HG03280 (cell line): ENCODE measurements at regions not wholly inside any gene's neighbourhood (a gene's known extent, or its start where the extent isn't known, plus 50 kb on each side); places are given as distances from the start of the nearest gene placed in this dataset.

Source experiments
- ATAC-seq: cut with Tn5 transposase; IDR thresholded peaks from one replicate; pipeline ENCODE4 v1.9.1; 2021; ENCODE audit warnings: mild to moderate bottlenecking, moderate library complexity; ENCODE audit not compliant: unreplicated experiment

DNA sequence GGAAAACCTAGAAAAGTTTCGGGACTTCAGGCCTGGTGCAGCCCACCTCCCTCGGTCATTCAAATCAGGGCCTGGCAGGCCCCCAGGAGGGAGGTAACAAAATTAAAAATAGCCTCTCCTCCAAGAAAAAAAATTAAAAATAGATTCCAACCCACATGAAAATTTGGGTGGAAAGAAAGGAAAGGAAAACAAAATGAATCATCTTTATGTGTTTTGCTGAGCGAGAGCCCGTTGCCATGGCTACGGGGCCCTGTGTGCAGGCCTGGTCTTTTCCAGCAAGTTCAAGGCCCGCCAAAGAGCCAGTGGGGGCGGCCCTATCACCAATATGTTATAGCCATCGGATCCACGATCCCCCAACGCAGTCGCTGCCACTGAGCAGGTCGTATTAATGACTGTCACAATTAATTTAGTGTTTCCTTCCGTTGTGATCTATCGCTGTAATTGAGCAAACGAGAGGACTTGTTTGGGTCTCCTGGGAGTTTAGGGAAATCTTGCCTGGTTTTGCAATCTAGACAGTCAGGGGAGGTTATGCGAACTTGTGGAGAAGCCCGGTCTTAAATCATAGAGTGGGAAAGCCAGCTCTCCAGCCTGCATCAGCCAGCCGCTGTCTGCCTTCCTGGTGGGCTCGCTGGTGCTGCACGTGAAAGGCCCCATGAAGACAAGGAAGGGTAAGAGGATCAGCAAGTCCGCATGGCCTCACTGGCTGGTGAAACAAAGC lies 452.4 kb downstream of the BCOR start:
- ATAC-seq: no peak

DNA sequence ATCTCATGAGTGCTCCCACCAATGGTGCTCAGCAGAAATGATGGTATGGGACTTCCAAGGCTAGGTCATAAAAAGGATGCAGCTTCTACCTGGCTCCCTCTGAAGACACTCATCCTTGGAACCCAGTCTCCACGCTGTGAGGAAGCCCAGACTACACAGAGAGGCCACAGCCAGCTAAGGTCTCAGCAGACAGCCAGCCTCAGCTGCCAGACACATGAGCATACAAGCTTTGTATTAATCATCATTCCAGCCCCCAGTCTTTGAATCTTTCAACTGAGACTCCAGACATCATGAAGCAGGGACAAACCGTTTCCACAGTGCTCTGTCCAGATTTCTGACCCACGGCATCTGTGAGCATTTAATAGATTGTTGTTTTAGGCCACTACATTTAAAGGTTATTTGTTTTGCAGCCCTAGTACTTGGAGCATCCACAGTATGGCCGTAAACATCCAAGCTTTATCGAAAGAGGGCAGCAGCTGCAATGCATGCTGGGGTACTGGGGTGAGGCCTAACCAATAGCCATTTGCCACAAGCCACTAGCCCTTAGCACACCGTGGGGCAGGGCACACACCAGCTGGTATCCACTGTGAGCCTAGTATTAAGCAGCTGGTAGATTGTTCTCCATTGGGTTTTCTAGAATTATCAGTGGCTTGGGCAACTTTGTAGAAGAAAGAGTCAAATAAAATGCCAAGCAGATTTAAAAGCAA lies 449.1 kb downstream of the BCOR start:
- no peak for ATAC-seq

DNA sequence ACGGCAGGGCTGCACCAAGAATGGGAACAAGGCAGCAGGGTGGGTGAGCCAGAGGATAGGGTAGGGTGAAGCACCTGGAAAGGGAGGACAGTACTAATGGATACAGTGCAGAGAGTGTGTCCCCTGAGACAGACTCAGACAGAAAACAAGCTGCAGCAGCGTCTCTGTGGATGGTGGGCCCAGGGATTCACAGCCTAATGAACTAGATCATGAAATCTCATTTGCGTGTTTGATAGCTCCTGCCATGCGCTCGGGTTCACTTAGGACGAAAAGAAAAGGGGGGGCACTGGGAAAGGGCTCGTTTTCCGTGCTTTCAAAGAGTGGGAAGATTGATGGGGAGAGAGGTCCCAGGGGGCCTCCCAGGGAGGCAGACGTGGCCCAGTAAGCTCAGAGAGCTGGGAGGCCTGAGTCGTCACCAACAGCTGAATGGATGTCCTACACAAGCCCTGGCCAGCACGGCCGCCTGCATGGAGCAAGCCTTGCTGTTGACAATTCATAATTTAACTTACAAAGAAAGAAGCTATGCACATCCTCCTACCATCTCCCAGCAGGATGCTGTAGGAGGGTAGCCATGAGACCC lies 446.9 kb downstream of the BCOR start:
- no peak for ATAC-seq

- ATAC-seq: no peak
These were observed 445.4 kb downstream of the BCOR start for GRCh38 chrX:39652336-39652735.

GRCh38 chrX:39653691-39654090 lies 444.1 kb downstream of the BCOR start:
- ATAC-seq: no peak

DNA sequence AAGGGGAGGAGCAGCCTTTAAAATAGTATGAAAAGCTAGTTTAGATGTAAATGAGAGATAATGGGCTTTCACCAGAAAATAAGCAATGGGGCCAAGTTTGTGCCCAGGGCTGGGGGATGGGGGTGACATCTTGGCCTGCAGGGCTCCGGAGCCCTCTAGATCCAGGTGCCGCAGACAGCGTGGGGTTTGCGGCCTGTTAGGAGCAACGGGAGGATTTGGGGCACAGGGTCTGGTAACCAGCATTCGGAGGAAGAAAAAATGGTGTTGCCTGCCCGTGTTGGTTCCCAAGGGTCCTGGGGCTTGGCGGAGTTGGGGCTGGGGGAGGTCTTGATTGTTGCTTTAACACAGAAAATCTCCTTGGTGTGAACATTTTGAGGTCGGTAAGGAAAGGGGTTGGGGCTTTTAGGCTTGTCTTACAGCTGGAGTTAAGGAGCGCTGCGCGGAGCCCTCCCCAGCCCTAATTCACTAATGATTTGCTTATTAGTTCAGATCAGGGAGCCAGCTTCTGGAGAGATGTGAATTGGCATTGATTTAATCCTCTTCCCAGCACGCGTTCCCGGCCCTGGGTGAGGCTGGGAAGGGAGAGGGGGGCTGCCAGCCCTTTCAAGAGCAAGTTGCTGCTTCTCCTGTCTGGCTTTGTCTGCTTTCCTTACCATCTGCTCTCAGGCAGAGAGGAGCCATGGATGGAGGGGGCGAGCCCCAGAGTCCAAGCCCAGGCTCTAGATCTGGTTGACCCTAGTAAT lies 443.4 kb downstream of the BCOR start:
- ATAC-seq: no peak

DNA sequence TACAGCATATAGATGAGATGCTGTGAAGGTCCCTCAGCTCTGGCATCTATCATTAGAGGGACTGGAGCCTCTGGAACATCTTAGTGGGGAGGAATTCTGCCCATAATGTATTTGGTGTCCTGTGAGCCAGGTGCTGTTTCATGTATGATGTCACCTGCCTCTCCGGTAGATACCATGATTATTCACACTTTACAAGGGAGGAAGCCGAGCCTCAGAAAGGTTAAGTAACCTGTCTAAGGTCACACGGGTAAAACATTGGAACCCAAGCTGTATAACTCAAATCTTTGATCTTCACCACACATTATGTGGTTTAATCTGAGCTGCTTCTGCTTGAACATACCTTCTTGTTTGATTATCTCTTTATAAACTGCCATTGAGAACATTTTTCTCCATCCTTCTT lies 442.8 kb downstream of the BCOR start:
- ATAC-seq: no peak

DNA sequence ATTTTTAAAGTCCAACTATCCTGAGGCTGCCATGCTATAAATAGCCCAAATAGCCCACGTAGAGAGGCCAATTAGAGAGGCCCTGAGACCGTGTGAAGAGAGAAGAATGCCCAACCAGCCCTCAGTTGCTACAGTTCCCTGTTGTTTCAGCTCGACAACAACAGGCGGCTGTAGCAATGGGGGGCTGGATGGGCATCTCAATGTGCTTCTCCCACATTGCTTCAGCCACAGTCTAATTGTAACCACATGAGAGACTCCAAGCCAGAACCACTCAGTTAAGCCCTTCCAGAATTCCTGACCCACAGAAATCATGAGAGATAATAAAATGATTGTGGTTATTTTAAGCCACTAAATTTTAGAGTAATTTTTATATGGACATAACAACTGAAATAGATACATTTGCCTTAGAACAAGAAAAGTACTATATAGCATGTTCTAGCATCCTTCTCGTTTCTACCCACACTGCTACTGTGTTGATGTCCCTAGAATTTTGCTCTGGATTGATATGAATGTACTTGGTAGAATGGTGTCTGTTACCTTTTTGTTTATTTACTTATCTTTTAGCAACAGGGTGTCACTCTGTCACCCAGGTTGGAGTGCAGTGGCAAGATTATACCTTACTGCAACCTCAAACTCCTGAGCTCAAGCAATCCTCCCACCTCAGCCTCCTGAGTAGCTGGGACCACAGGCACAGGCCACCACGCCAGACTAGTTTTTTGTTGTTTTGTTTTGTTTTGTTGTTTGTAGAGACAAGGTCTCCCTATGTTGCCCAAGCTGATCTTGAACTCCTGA lies 436.4 kb downstream of the BCOR start:
- ATAC-seq: no peak

DNA sequence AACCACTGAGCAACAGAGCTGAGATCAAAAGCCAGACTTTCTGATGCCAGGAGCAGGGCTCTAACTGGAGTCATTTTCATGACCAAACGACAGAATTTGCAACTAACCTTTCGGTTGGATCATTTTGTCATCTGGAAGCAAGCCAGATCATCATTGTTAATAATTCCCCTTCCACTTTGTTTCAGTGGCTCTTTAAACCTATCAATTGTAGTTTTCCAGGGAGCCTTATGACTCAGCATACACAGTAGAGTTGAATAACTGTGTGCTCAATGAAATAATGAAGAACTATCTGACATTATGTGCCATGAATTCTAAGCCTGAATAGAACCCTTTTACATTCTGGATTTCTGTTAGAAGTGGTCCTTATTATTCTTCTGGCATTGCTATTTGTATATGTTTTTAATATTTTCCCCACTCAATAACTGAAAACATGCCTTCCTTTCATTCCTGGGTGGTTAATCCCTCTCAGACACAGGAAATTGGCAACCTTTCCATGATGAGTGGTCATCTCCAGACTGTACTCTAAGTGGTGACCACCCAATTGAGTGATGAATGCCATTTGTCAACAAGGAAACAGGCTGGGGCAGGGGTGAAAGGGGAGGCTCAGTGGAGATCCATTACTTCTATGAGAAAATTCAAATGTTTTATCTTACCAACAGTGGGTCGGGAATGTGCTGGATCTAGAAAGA lies 431.8 kb downstream of the BCOR start:
- no peak for ATAC-seq

DNA sequence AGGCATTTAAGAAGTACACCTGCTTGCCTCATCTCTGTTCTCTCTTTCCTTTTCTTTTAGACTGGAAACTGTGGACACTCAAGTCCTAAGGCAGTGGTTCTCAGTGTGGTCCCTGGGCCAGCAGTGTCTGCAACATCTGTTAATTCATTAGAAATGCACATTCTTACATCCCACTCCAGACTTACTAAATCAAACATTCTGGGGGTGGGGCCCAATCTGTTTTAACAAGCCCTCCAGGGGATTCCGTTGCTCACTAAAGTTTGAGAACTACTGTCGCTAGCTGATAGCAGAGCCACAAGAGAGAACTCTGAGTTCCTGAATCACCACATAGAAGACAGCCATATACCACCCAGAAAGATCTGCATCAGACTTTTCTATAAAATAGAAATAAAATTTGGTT lies 430.6 kb downstream of the BCOR start:
- ATAC-seq: no peak

DNA sequence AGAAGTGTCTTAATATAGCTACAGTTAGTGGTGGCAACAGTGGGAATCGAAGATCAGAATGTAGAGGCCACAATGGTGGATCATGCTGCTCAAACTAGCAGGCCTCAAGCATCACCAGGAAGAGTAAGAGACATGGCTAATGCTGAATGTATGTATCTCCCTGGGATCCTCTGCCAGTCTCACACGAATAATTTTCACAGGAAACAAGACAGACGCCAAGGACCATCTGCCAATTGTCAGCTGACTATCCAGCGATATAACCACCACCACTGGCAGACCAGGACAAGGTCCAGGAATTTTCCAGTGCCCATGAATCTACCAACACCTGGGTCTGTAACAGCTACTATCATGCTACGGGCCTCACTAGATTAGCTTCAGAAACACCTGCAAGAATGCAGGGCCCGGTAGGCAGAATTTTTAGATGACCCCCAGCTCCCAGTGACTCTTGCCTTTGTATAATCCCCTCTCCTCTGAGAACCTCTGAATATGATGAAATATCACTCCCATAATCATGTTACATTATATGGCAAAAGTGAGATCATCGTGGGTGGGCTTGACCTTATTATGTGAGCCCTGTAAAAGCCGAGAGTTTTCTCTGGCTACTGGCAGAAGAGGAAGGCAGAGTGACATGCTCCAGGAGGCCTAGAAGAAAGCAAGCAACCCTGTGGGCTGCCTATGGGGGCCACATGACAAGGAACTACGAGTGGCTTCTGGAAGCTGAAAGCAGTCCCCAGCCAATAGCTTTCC lies 429.8 kb downstream of the BCOR start:
- no peak for ATAC-seq

DNA sequence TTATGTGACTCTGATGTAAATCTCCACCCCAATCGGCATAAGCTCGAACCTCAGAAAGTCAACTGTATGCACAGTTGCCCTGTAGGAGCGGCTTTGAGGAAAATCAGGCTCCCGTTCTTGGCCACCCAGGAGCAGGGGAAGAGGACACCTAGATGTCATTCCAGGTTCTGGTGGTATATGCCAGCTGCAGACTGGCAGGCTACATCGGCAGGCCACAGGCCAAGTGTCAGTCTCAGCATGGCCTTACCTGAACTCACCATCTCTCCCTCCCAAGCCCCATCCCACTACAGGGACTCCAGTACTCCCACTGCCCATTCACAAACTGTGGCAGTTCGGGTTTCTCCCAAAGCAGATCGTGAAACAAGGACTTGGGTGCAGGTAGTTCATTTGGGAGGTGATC lies 428.1 kb downstream of the BCOR start:
- ATAC-seq: no peak

- no peak for ATAC-seq
These were observed 427.5 kb downstream of the BCOR start for GRCh38 chrX:39670281-39670680.

DNA sequence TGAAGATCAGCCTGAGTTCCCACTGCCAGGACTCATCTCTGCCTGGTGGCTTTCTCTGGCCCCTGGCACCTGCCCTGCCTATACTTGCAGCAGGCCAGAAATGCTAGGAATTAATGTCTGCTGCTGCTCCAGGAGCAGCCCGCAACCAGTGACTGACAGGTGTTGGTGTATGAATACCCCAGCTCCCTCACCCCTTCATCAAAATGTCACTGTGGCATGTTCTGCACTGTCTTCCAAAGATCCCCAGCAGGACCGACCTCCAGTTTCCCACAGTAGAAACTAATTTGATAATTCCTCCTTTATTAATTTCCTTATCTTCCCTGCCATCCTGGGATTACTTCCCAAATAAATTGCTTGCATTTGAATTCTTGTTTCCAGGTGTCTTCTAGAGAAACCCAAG lies 425.4 kb downstream of the BCOR start:
- no peak for ATAC-seq

DNA sequence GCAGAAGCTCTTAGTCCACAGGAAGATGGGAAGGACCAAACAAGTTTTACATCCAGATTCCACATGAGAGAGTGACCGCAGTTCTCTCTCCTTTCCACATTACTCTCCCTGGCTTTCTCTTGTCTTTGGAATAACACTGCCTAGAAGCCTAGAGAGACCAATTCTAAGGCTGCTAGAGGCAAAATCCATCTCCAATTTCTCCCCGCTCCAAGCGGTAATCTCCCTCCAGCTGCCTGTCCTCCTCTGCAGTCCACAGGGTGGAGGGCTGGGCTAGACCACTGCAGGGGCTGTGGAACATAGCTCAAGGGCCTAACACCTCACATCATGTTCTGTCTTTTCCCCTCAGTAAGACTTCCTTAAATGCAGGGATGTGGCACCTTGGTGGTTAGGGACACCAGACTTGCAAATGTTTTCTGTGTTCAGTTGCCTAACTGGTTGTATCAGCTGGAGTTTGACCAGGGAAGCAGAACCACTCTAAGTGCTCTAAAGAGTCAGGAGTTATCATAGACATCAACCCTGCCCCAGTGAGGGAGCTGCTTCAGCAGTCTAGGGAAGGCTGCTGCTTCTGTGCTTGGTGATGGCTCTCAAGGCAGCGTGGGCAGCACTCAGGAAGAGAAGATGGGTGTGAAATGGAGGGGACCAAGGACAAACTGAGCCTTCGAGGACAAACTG lies 423.1 kb downstream of the BCOR start:
- no peak for ATAC-seq

DNA sequence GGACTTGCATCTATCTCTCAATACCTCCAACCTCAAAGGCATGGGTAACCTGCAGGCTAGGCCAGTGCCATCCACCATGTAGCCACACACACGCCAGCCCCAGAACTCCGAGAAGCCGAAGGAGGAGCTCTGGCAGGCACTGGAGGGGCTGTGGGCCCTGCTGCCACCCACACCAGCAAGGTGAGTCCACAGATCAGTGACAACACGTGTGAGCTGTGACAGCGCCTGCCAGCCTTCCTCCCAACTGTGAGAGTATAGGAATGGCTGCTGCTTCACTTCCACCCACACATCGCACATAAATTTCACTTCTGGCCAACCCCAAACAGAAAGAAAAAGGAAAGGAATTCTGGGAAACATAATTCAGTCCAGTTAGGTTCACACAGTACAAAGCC lies 422.6 kb downstream of the BCOR start:
- no peak for ATAC-seq

DNA sequence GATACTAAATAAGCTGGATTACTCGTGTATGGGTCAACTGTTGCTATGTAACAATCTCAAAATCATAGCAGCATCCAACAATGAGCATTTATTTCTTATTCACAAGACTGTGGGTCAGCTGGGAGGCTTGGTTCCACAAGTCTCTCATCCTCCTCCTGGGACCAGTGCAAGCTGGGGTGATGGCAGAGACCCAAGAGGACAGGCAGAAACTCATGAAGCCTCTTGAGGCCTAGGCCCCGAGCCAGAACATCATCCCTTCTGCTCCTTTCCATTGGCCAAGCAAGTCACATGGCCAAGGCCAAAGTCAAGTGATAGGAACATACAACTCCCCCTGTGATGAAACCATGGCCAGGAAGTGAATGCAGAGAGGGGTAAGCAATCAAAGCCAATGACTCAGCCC lies 422.1 kb downstream of the BCOR start:
- ATAC-seq: no peak

GRCh38 chrX:39676434-39676833 lies 421.3 kb downstream of the BCOR start:
- no peak for ATAC-seq

DNA sequence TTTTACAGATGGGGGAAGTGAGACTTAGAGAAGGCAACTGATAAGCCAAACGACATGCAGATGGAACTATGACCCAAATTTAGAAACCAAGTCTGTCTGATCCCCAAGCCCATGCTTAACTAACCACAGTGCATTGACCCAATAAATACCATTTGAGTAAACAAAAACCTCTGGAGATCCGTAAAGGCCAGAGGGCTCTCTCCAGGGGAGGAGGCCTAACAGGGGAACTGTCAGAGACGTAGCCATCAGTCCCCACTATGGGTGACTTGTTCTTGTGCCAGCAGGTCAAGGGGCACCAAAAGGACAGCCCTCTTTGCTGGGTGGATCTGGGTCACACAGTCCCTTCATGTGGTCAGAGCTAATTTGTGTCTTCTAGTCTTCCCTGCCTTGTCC lies 420.2 kb downstream of the BCOR start:
- ATAC-seq: no peak
